Gastrocnemius medialis (tissue), 4 donors: ENCODE measurements at regions not wholly inside any gene's neighbourhood (a gene's known extent, or its start where the extent isn't known, plus 50 kb on each side); places are given as distances from the start of the nearest gene placed in this dataset.

Source experiments
- POLR2A ChIP-seq, 2 donors: fragments of 450-650 bp; IDR thresholded peaks; one replicate each; pipeline ENCODE4 v1.6.1; 2017; ENCODE audit warnings: antibody characterized with exemption in 2 of 2, mild to moderate bottlenecking in 2 of 2, moderate library complexity in 2 of 2
- TF ChIP-seq, protein P1 (sequence below), 5 experiments: fragments of 450-650 bp in 3 of 5; fragments of 200-600 bp in 2 of 5; sonication (generic) in 2 of 5; IDR thresholded peaks in 4 of 5; conservative IDR thresholded peaks in 1 of 5; 1 replicate in 4 of 5; 2 replicates in 1 of 5; pipeline ENCODE4 v1.5.1; 2016 to 2019; ENCODE audit warnings: antibody characterized with exemption in 5 of 5, mild to moderate bottlenecking in 3 of 5, moderate library complexity in 3 of 5

DNA sequence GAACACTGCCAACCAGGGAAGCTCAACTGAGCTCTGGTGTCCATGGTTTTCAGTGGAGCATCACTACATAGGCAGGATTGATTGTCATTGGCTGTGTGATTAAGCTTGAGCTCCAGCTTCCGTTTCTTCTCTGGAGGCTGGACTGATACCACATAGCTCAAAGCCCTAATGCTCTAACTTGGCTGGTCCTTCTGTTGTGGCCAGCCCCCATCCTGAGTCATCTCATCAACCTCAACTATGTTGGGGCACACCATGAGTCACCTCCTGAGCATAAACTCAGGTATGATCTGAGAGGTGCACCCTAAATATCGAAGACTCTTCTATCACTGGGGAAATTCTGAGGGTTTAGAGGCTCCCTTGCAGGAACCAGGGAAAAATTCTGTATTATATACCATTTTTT, 114.5 kb upstream of the INHBA start:
- TF ChIP-seq, protein P1, sequence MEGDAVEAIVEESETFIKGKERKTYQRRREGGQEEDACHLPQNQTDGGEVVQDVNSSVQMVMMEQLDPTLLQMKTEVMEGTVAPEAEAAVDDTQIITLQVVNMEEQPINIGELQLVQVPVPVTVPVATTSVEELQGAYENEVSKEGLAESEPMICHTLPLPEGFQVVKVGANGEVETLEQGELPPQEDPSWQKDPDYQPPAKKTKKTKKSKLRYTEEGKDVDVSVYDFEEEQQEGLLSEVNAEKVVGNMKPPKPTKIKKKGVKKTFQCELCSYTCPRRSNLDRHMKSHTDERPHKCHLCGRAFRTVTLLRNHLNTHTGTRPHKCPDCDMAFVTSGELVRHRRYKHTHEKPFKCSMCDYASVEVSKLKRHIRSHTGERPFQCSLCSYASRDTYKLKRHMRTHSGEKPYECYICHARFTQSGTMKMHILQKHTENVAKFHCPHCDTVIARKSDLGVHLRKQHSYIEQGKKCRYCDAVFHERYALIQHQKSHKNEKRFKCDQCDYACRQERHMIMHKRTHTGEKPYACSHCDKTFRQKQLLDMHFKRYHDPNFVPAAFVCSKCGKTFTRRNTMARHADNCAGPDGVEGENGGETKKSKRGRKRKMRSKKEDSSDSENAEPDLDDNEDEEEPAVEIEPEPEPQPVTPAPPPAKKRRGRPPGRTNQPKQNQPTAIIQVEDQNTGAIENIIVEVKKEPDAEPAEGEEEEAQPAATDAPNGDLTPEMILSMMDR (IDR thresholded peaks at IDR 0.05 in 4 of 5, conservative IDR thresholded peaks at IDR 0.05 in 1 of 5), result no peak
- no peak for TF ChIP-seq POLR2A (IDR thresholded peaks at IDR 0.05)
